Stomach (tissue), 8 donors: ENCODE measurements at regions not wholly inside any gene's neighbourhood (a gene's known extent, or its start where the extent isn't known, plus 50 kb on each side); places are given as distances from the start of the nearest gene placed in this dataset.

Source experiments
- DNase-seq, 2 donors: peaks; one replicate each; pipeline versions ENCODE4 v3.0.0 to v3.0.0-alpha.2; 2013 to 2019
- H3K27ac ChIP-seq, 5 donors: fragments of 200-600 bp in 4 of 5; sonication (generic) in 4 of 5; one replicate each; pipeline ENCODE4 v1.5.1; 2013 to 2019; ENCODE audit warnings: mild to moderate bottlenecking in 1 of 5, moderate library complexity in 1 of 5
- H3K27me3 ChIP-seq, 3 donors: fragments of 200-600 bp; sonication (generic); one replicate each; pipeline ENCODE4 v1.5.1; 2017 to 2019; ENCODE audit warnings: mixed run types in 1 of 3
- H3K36me3 ChIP-seq, 4 donors: fragments of 200-600 bp; sonication (generic); 1 replicate in 3 of 4; 2 replicates in 1 of 4; pipeline ENCODE4 v1.5.1; 2016 to 2019
- H3K4me1 ChIP-seq, 4 donors: fragments of 200-600 bp; sonication (generic); one replicate each; pipeline ENCODE4 v1.5.1; 2016 to 2019
- H3K4me3 ChIP-seq, 4 donors: fragments of 200-600 bp; sonication (generic) in 3 of 4; one replicate each; pipeline ENCODE4 v1.5.1; 2016 to 2019; ENCODE audit warnings: mild to moderate bottlenecking in 1 of 4
- H3K9me3 ChIP-seq, 4 donors: fragments of 200-600 bp; sonication (generic); one replicate each; pipeline ENCODE4 v1.5.1; 2016 to 2019
- CTCF ChIP-seq, 7 experiments: fragments of 450-650 bp in 4 of 7; fragments of 200-600 bp in 3 of 7; sonication (generic) in 3 of 7; IDR thresholded peaks; one replicate each; pipeline ENCODE4 v1.5.1; 2016 to 2019; ENCODE audit warnings: antibody characterized with exemption in 7 of 7, control low read depth in 2 of 7, mild to moderate bottlenecking in 1 of 7
- EP300 ChIP-seq: sonication (generic); formaldehyde crosslinking; IDR thresholded peaks from one replicate; pipeline ENCODE4 v1.6.1; 2017; ENCODE audit warnings: antibody characterized with exemption
- POLR2A ChIP-seq, 4 donors: fragments of 450-650 bp; IDR thresholded peaks; one replicate each; pipeline ENCODE4 v1.6.1; 2016; ENCODE audit warnings: antibody characterized with exemption in 4 of 4, control low read depth in 2 of 4, mild to moderate bottlenecking in 1 of 4, moderate library complexity in 1 of 4
- POLR2AphosphoS5 ChIP-seq, 3 donors: sonication (generic); formaldehyde crosslinking; IDR thresholded peaks; one replicate each; pipeline ENCODE4 v1.6.1; 2016; ENCODE audit warnings: antibody characterized with exemption in 3 of 3
- WGBS, 5 donors: extraction: QIAGEN DNeasy Blood & Tissue Kit in 3 of 5; methylation state at CpG; one replicate each; pipeline versions ENCODE4 v1.1.5 to v1.1.7; 2013 to 2018; 5-methylcytosine and 5-hydroxymethylcytosine counted together
- intact Hi-C: fragments of 100-400 bp; cut with DNase I; formaldehyde crosslinking; loops from one replicate; pipeline ENCODE4 v1.15.1; 2023; ENCODE audit warnings: low total_unique reads
- donor health status: healthy with polysubstance abuse.
- donor health status: Bipolar disorder and iron deficiency.
- donor health status: healthy.

GRCh38 chr7:125046767-125047166 is 117.1 kb upstream of the POT1 start:
- Histone ChIP-seq H3K27me3 (no peaks in the 10 kb centered on the region), H3K4me3 (no peak overlapping the region), H3K9me3 (peaks cover 0 to 5% (median 0%) of the 10 kb centered on the region in 4 donors), H3K4me1 (no peaks in the 10 kb centered on the region), H3K27ac (no peak overlapping the region), H3K36me3 (no peaks in the 10 kb centered on the region)
- no peak for DNase-seq
- WGBS, 5 donors: 83 to 100% (median 94%) methylated on average over 2 to 6 of the region's 6 CpGs
- TF ChIP-seq POLR2A (IDR thresholded peaks at IDR 0.05) (no peak), EP300 (no peak), CTCF (IDR thresholded peaks at IDR 0.05) (no peak), POLR2AphosphoS5 (IDR thresholded peaks at IDR 0.05) (no peak)
- intact Hi-C loops: no loop called here

- 59 to 68% (median 66%) methylated on average over 7 to 9 of the region's 9 CpGs for WGBS, 5 donors
- Histone ChIP-seq H3K4me3 (no peak overlapping the region), H3K4me1 (no peaks in the 10 kb centered on the region), H3K36me3 (no peaks in the 10 kb centered on the region), H3K27me3 (no peaks in the 10 kb centered on the region), H3K27ac (no peak overlapping the region), H3K9me3 (no peaks in the 10 kb centered on the region)
- TF ChIP-seq EP300: no peak
- no peak for TF ChIP-seq POLR2A (IDR thresholded peaks at IDR 0.05)
- no peak for TF ChIP-seq POLR2AphosphoS5 (IDR thresholded peaks at IDR 0.05)
- no peak for TF ChIP-seq CTCF (IDR thresholded peaks at IDR 0.05)
- intact Hi-C loops: no loop called here
- DNase-seq: peak in 1 of 2 donors; percentile 35
These were observed 103.9 kb upstream of the POT1 start for GRCh38 chr7:125033506-125033905.

GRCh38 chr7:125032943-125033342 is 103.3 kb upstream of the POT1 start:
- intact Hi-C loops: no loop called here
- no peaks in the 10 kb centered on the region for H3K4me1 ChIP-seq
- WGBS, 5 donors: 10 to 26% (median 21%) methylated on average over 4 of the region's 4 CpGs
- no peak overlapping the region for H3K27ac ChIP-seq
- H3K36me3 ChIP-seq: no peaks in the 10 kb centered on the region
- no peak overlapping the region for H3K4me3 ChIP-seq
- TF ChIP-seq POLR2AphosphoS5 (IDR thresholded peaks at IDR 0.05): no peak
- TF ChIP-seq CTCF (IDR thresholded peaks at IDR 0.05): no peak
- TF ChIP-seq POLR2A (IDR thresholded peaks at IDR 0.05): no peak
- DNase-seq: no peak
- H3K9me3 ChIP-seq: no peaks in the 10 kb centered on the region
- H3K27me3 ChIP-seq: no peaks in the 10 kb centered on the region

- Histone ChIP-seq H3K4me1 (no peaks in the 10 kb centered on the region), H3K27ac (no peak overlapping the region), H3K9me3 (no peaks in the 10 kb centered on the region), H3K4me3 (no peak overlapping the region), H3K27me3 (no peaks in the 10 kb centered on the region), H3K36me3 (no peaks in the 10 kb centered on the region)
- 43 to 66% (median 52%) methylated on average over 4 of the region's 4 CpGs for WGBS, 5 donors
- TF ChIP-seq POLR2AphosphoS5 (IDR thresholded peaks at IDR 0.05) (no peak), POLR2A (IDR thresholded peaks at IDR 0.05) (no peak), CTCF (IDR thresholded peaks at IDR 0.05) (no peak), EP300 (no peak)
- intact Hi-C loops: no loop called here
- no peak for DNase-seq
These were observed 101.2 kb upstream of the POT1 start for GRCh38 chr7:125030756-125031387.
